ENCODE measurements at regions not wholly inside any gene's neighbourhood (a gene's known extent, or its start where the extent isn't known, plus 50 kb on each side); places are given as distances from the start of the nearest gene placed in this dataset.

DNA sequence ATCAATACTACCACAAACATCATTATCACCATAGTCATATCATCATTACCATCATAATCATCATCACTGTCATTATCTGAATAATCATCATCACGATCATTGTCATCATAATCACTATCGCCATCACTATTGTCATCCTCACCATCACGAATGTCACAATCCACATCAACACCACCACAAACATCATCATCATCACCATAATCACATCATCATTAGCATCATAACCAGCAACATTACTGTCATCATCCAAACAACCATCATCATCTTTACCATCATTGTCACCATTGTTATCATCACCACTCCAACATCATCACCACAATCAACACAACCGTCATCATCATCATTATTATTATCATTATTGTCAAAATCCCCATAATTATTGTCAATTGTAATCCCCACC is 61.2 kb downstream of the MBD3L1 start:
- DNase-seq (ENCODE audit: low spot score) = no peak

- DNase-seq (ENCODE audit: low spot score) = no peak
Observed at GRCh38 chr19:8897106-8897505, 64.9 kb downstream of the MBD3L1 start.

- DNase-seq (ENCODE audit: low spot score) = no peak
Observed at GRCh38 chr19:8899356-8899755, 67.2 kb downstream of the MBD3L1 start.

DNA sequence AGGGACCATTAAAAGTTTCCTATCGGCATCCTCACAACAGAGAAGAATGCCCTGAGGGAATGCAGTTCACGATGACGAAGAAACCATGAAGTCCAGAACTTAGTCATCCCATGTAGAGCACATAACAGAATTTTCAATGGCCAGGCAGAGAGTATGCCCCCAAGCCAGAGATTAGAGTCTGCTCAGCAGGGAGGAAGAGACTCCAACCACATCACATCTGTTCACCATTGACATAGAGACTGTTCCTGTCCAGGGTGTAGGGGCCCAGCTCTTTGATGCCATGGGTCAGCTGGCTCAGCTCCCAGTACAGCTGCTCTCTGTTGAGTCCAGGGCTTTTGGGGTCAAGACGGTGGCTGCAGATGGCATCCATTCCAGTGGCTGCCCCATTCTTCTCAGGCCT is 68.2 kb downstream of the MBD3L1 start:
- no peak for DNase-seq (ENCODE audit: low spot score)

DNA sequence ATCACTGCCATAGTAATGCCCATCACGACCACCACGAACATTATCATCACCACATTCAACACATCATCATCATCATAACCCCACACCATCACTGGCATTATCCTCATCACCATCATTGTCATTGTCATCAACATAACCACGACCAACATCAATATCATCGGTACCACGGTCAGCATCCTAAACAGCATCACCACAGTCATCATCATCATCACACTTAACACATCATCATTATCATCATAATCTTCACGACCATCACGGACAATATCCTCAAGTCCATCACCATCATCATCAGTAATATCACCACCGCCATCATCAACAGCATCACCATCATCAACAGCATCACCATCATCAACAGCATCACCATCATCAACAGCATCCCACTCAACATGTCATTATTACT is 70.3 kb downstream of the MBD3L1 start:
- no peak for DNase-seq (ENCODE audit: low spot score)

DNA sequence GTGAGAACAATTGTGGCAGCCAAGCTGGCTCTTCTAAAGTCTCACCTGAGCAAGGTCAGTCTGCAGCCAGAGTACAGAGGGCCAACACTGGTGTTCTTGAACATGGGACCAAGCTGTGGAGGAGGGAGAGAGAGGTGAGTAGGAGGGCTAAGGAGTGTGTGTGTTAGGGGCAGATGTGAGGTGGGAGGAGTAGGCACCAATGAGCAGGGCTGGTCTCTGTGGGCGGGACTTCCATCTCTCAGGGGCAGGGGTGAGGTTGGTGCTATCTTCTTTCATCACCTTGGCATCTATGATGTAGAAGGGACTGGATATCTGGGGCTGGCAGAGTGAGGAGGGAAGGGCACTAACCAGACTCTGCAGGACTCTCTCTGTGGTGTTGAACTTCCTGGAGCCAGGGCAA is 72.4 kb downstream of the MBD3L1 start:
- DNase-seq (ENCODE audit: low spot score) = no peak

DNA sequence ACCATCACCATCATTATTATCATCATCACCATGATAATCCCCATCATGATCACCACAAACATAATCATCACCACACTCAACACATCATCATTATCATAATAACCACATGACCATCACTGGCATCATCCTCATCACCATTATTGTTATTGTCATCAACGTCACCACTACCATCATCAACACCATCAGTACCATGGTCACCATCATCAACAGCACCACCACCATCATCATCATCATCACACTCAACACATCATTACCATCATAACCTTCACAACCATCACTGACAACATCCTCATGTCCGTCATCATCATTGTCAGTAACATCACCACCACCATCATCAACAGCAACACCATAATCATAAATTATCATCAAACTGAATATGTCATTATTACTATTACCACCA is 73.2 kb downstream of the MBD3L1 start:
- no peak for DNase-seq (ENCODE audit: low spot score)

- DNase-seq (ENCODE audit: low spot score) = no peak
Observed at GRCh38 chr19:8908066-8908465, 75.9 kb downstream of the MBD3L1 start.

DNA sequence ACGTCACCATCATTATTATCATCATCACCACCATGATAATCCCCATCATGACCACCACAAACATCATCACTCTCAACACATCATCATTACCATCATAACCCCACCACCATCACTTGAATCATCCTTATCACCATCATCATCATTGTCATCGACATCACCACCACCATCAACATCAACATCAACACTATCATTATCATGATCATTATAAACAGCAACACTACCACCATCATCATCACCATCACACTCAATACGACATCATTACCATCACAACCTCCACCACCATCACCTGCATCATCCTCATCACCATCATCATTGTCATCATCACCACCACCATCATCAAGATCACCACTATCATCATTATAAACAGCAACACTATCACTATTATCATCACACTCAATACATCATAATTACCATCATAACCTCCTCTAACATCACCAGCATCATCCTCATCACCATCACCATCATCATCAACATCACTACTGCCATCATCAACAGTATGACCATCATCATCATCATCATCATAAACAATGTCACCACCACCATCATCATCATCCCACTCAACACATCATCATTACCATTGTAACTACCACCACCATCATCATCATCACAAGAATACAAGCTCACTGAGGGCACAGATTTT is 78.7 kb downstream of the MBD3L1 start:
- DNase-seq (ENCODE audit: low spot score) = no peak

DNA sequence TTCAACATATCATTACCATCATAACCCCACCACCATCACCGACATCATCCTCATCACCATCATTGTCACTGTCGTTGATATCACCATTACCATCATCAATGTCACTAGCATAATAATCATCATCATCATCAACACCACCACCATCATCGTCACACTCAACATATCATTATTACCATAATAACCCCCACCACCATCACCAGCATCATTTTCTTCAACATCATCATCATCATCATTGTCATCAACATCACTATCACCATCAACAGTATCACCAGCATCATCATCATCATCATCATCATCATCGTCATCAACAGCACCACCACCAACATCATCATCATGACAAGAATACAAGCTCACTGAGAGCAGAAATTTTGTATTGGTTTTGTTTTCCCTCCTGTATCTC is 83.8 kb downstream of the MBD3L1 start:
- DNase-seq (ENCODE audit: low spot score) = no peak

DNA sequence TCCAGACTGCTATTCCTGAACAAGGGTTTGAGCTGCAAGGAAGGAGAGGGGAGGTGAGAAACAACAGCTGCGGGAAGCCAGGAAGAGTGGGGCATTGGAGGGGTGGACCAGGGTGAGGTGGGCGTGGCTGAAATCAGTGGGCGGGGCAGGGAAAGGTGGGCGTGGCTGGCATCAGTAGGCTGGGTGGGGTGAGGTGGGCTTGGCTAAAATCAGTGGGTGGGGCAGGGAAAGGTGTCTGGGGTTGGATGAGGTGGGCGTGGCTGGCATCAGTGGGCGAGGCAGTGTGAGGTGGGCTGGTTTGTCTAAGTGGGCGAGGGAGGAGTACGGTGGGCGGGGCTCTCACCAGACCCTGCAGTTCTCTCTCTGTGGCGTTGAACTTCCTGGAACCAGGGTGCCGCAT is 87.6 kb downstream of the MUC16 start:
- peak; percentile 31 for DNase-seq (ENCODE audit: low spot score)

DNA sequence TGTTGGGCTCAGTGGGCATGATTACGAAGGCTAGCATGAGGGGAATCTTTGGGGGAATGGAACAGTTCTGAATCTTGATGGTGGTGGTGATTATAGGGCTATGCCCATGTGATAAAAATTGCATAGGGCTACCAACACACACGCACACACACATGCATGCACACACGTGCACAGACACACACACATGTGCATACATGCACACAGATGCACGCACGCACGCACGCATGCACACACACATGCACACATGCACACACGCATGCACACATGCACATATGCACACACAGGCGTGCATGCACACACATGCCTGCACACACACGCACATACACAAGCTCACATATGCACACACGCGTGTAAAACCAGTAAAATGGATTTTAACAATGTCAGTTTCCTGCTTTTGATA is 85.9 kb downstream of the MUC16 start:
- no peak for DNase-seq (ENCODE audit: low spot score)

DNA sequence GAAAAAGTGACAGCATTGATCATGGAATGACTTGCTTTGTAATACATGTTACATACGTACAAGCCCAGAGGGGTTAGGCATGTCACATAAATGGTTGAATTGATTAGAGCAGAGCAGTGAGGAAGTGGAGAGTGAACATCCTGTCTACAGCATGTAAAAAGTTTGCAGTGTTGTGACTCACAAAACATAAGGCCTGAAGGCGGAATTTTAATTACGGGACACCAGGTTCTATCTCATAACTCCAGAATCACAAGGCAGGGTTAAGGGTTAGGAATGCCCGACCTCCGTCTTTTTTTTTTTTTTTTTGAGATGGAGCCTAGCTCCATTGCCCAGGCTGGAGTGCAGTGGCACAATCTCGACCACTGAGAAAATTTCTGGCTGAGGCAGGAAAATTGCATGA is 83.9 kb downstream of the MUC16 start:
- no peak for DNase-seq (ENCODE audit: low spot score)

- DNase-seq (ENCODE audit: low spot score) = peak; percentile 26
Observed at GRCh38 chr19:8935460-8935859, 74.7 kb downstream of the MUC16 start.

GRCh38 chr19:8938576-8938975 is 71.6 kb downstream of the MUC16 start:
- peak; percentile 9 for DNase-seq (ENCODE audit: low spot score)
